BE2C (cell line): ENCODE measurements at regions not wholly inside any gene's neighbourhood (a gene's known extent, or its start where the extent isn't known, plus 50 kb on each side); places are given as distances from the start of the nearest gene placed in this dataset.

Source experiments
- DNase-seq: peaks from one replicate; pipeline ENCODE4 v3.0.0-alpha.2; 2020
- H3K27me3 ChIP-seq: fragments of 250-450 bp; sonication (Bioruptor Pico); 2 replicates; pipeline ENCODE4 v1.5.1; 2020; ENCODE audit warnings: mild to moderate bottlenecking
- H3K36me3 ChIP-seq: fragments of 250-450 bp; sonication (Bioruptor Pico); 2 replicates; pipeline ENCODE4 v1.5.1; 2020; ENCODE audit warnings: mild to moderate bottlenecking
- H3K4me1 ChIP-seq: fragments of 250-450 bp; sonication (Bioruptor Pico); 2 replicates; pipeline ENCODE4 v1.5.1; 2020
- H3K4me3 ChIP-seq: 2 replicates; pipeline ENCODE4 v1.5.1; 2011; ENCODE audit warnings: low read depth, low read length
- H3K9me3 ChIP-seq: fragments of 250-450 bp; sonication (Bioruptor Pico); 2 replicates; pipeline ENCODE4 v1.5.1; 2020
- CTCF ChIP-seq: IDR thresholded peaks from 2 replicates; pipeline ENCODE4 v1.5.1; 2012; ENCODE audit warnings: mild to moderate bottlenecking, low read depth, low read length

GRCh38 chr6:6436946-6437345, 116.5 kb upstream of the F13A1 start:
- Histone ChIP-seq H3K36me3 (no peaks in the 10 kb centered on the region), H3K4me1 (no peaks in the 10 kb centered on the region), H3K27me3 (no peaks in the 10 kb centered on the region), H3K4me3 (no peak overlapping the region), H3K9me3 (no peaks in the 10 kb centered on the region)
- TF ChIP-seq CTCF, result no peak
- DNase-seq, result no peak

GRCh38 chr6:6438286-6438685, 117.8 kb upstream of the F13A1 start:
- no peak for TF ChIP-seq CTCF
- H3K4me3 ChIP-seq, result no peak overlapping the region
- no peaks in the 10 kb centered on the region for H3K4me1 ChIP-seq
- no peaks in the 10 kb centered on the region for H3K36me3 ChIP-seq
- H3K9me3 ChIP-seq, result no peaks in the 10 kb centered on the region
- H3K27me3 ChIP-seq, result no peaks in the 10 kb centered on the region
- no peak for DNase-seq

- DNase-seq, result no peak
- Histone ChIP-seq H3K4me3 (no peak overlapping the region), H3K4me1 (no peaks in the 10 kb centered on the region), H3K27me3 (no peaks in the 10 kb centered on the region), H3K9me3 (no peaks in the 10 kb centered on the region), H3K36me3 (no peaks in the 10 kb centered on the region)
- TF ChIP-seq CTCF, result no peak
Observed at GRCh38 chr6:6439778-6440177, 119.3 kb upstream of the F13A1 start.

GRCh38 chr6:6452002-6452401, 131.5 kb upstream of the F13A1 start:
- no peaks in the 10 kb centered on the region for H3K36me3 ChIP-seq
- no peak for DNase-seq

GRCh38 chr6:6453186-6453585, 132.7 kb upstream of the F13A1 start:
- no peak for DNase-seq
- H3K27me3 ChIP-seq, result no peaks in the 10 kb centered on the region
- TF ChIP-seq CTCF, result no peak
- no peaks in the 10 kb centered on the region for H3K4me1 ChIP-seq
- no peaks in the 10 kb centered on the region for H3K36me3 ChIP-seq
- no peaks in the 10 kb centered on the region for H3K9me3 ChIP-seq
- no peak overlapping the region for H3K4me3 ChIP-seq

More at GRCh38 chr6:6452002-6452401, 131.5 kb upstream of the F13A1 start:
- TF ChIP-seq CTCF, result no peak
- H3K27me3 ChIP-seq, result no peaks in the 10 kb centered on the region
- no peaks in the 10 kb centered on the region for H3K9me3 ChIP-seq
- H3K4me3 ChIP-seq, result no peak overlapping the region
- no peaks in the 10 kb centered on the region for H3K4me1 ChIP-seq

GRCh38 chr6:6455272-6455671, 133.2 kb upstream of the LY86 start:
- no peak for TF ChIP-seq CTCF
- Histone ChIP-seq H3K36me3 (no peaks in the 10 kb centered on the region), H3K9me3 (no peaks in the 10 kb centered on the region), H3K4me3 (no peak overlapping the region), H3K4me1 (no peaks in the 10 kb centered on the region), H3K27me3 (no peaks in the 10 kb centered on the region)
- no peak for DNase-seq
